K562 (cell line): ENCODE measurements at regions not wholly inside any gene's neighbourhood (a gene's known extent, or its start where the extent isn't known, plus 50 kb on each side); places are given as distances from the start of the nearest gene placed in this dataset.

Source experiments
- DDX20 ChIP-seq: fragments of 450-650 bp; IDR thresholded peaks from 2 replicates; pipeline ENCODE4 v1.6.1; 2016; ENCODE audit warnings: missing genetic modification characterization, low read depth, mild to moderate bottlenecking, missing compliant biosample characterization, moderate library complexity
- E2F8 ChIP-seq: fragments of 450-650 bp; IDR thresholded peaks from 2 replicates; pipeline ENCODE4 v1.7.1; 2018; ENCODE audit warnings: mild to moderate bottlenecking, low read depth; ENCODE audit not compliant: partially characterized antibody
- FOXK2 ChIP-seq, 2 experiments: fragments of 450-650 bp; IDR thresholded peaks in 1 of 2; conservative IDR thresholded peaks in 1 of 2; 2 replicates each; pipeline ENCODE4 v1.6.1; 2016; ENCODE audit warnings: low read depth in 2 of 2, mild to moderate bottlenecking in 1 of 2
- FUS ChIP-seq: fragments of 200-400 bp; formaldehyde crosslinking; optimal IDR thresholded peaks from 2 replicates; pipeline ENCODE3; 2017; ENCODE audit warnings: low read depth, low read length
- GTF2B ChIP-seq: IDR thresholded peaks from 2 replicates; pipeline ENCODE4 v1.6.1; 2011; ENCODE audit not compliant: insufficient read length; ENCODE audit errors: extremely low read depth
- HIVEP1 ChIP-seq: fragments of 250-450 bp; sonication (Bioruptor Pico); IDR thresholded peaks from 2 replicates; pipeline ENCODE4 v1.4.0; 2020; ENCODE audit warnings: mild to moderate bottlenecking
- POLR3A ChIP-seq: IDR thresholded peaks from 2 replicates; pipeline ENCODE4 v1.6.1; 2011; ENCODE audit warnings: borderline replicate concordance, mild to moderate bottlenecking, moderate library complexity; ENCODE audit not compliant: insufficient read length, insufficient read depth; ENCODE audit errors: extremely low read depth
- TCF7 ChIP-seq: sonication (generic); IDR thresholded peaks from 2 replicates; pipeline ENCODE4 v1.6.1; 2016; ENCODE audit warnings: antibody characterized with exemption, borderline replicate concordance
- ZBTB11 ChIP-seq, 3 experiments: fragments of 200-800 bp in 1 of 3; fragments of 250-450 bp in 1 of 3; fragments of 450-650 bp in 1 of 3; sonication (Bioruptor Pico) in 1 of 3; sonication (Bioruptor generic) in 1 of 3; formaldehyde crosslinking in 1 of 3; IDR thresholded peaks; 2 replicates each; pipeline versions ENCODE4 v1.6.1 to v1.8.0; 2016 to 2022; ENCODE audit warnings: mild to moderate bottlenecking in 2 of 3, missing genetic modification characterization in 2 of 3, missing compliant biosample characterization in 1 of 3, moderate library complexity in 1 of 3

- TF ChIP-seq POLR3A (no peak), FOXK2 (conservative IDR thresholded peaks at IDR 0.05 in 1 of 2, IDR thresholded peaks at IDR 0.05 in 1 of 2; ENCODE audit: low read depth in 2 of 2) (peak in 1 of 2 experiments; percentile 51; a peak in 1 of 4 replicates), HIVEP1 (CRISPR knock-in tag) (no peak), GTF2B (no peak), E2F8 (no peak), FUS (no peak), TCF7 (no peak), DDX20 (tag) (no peak), ZBTB11 (CRISPR knock-in tag; IDR thresholded peaks at IDR 0.05) (no peak)
Measured at GRCh38 chr12:93243689-93244513, 133.8 kb upstream of the NUDT4 start (continued).
